Activated T-cell treated with anti-CD3 and anti-CD28 coated beads for 1 hour (primary cell): ENCODE measurements at regions not wholly inside any gene's neighbourhood (a gene's known extent, or its start where the extent isn't known, plus 50 kb on each side); places are given as distances from the start of the nearest gene placed in this dataset.

Source experiments
- DNase-seq: peaks from one replicate; pipeline ENCODE4 v3.0.0-alpha.2; 2020; ENCODE audit warnings: low read depth

GRCh38 chr20:52490711-52491430 is 299.3 kb upstream of the ZFP64 start:
- DNase-seq, result no peak

DNA sequence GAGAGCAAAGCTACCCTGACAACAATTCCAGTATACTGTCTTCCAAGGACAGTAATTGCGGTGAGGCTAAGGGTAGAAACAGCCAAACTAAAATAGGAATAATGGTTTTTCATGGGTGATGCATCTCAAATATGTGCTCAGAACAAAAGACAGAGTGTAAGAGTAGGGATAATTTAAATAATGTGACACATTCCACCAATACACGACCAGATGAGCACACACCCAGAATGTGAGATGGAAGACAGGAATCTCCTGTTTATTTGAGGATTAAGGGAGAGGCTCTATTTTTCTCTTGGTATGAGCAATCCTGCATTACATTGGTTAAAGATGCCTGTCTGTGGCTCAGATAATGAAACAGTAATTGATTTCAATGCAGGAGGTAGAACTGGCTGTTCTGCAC is 292.9 kb upstream of the ZFP64 start:
- no peak for DNase-seq

GRCh38 chr20:52483382-52483781 is 291.8 kb upstream of the ZFP64 start:
- no peak for DNase-seq

- DNase-seq, result no peak
Observed at GRCh38 chr20:52482044-52482443, 290.5 kb upstream of the ZFP64 start.

DNA sequence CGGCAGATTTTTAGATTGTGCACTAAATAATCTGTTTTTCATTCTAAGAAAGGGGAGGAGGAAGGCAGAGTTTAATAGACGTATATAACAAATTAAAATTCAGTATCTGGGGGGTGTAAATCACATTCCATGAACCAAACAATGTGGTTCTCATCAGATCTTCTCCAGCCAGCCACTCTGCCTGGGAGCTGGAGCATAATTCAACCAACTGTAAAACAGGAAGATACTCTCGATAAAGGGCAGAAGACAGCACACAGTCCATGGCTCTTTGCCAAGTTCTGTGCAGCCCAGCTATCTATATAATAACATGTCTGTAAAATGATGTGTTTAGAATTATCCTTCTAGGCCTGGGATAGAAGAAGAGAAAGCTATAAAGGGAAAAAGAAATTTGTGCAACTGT is 289.9 kb upstream of the ZFP64 start:
- DNase-seq, result no peak

GRCh38 chr20:52476074-52476750 is 284.6 kb upstream of the ZFP64 start:
- DNase-seq, result no peak

DNA sequence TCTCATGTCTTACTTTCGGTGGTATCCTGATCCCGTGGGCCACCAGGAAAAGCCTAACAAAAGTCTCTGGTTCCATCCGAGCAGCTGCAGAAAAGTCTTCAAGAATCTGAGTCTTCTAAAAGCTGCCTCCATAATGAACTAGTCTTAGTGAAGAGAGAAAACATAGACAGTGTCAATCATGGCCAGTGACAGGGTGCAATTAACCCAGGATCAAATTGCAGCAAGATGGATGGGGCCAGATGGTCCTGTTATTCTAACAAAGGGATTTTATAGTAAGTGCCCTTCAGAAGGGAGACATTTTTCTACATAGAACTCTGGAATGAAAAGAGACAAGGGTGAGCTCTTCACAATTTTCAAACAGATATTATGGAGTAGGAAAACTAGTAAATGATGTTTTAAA is 281.6 kb upstream of the ZFP64 start:
- DNase-seq, result no peak

DNA sequence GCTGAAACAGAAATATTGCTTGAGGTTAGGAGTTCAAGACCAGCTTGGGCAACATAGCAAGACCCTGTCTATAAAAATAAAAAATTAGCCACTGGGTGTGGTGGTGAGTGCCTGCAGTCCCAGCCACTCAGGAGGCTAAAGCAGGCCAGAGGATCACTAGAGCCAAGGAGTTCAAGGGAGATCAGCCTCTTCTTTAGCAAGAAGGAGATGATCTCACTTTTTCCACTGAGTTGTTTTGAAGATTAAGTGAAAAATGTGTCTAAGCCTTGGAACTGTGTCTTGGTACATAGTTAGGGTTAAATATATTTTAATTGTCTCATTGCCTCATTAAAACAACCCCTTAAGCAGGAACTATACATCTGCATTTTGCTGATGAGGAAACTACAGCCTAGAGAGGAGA is 279.0 kb upstream of the ZFP64 start:
- DNase-seq, result no peak

DNA sequence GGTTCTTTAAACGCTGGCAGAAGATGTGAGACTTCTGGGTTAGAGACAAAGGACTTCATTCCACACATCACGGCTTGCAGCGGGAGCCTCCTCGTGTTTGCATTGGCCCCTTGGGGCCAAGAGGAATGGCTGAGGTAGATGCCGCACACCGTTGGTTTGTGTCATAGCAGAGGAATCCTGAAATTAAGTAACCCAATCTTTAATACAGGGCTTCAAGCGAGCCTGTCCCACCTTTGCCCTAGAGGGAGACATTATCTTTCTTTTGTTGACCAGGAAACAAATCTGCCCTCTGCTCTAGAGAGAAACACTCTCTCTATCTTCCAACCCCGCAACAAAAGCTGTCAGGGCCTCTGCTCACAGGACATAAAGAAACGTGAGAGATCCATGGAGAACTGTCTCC is 277.5 kb upstream of the ZFP64 start:
- no peak for DNase-seq

DNA sequence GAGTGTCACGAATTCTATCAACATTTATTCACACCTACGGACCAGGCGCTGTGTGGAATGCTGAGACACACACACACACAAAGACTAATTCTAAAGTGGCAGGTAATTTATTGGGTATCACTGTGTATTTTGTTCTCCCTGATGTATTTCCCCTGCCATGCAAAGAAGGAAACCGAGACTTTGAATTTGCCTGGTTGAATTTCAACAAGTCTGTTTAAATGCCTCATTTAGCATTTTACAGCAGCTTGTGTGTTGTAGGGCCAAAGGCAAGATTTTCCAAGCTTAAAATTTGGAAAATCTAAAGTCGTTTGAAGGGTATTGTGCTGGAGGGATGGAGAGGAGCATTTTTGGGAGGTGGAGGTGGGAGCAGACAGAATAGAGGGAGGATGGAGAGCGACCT is 274.4 kb upstream of the ZFP64 start:
- DNase-seq, result no peak

DNA sequence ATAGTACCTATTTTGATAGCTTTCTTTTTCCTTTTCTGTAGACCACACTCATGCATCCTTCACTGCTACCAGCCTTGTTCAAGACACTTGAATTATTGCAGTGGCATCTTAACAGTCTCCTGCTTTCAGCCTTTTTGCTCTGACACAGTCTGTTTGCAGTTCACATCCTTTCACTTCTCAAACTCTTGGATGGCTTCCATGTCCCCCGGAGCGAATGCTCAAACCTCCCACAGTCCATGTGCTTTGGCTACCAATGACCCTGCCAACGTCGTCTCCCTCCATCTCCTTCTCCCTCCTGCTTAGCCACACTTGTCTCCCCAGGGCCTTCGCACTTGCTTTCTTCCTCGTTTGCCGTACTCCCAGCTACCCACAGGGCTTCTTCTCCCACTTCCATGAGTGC is 270.0 kb upstream of the ZFP64 start:
- DNase-seq, result no peak

GRCh38 chr20:52459150-52459549 is 267.6 kb upstream of the ZFP64 start:
- DNase-seq, result no peak

DNA sequence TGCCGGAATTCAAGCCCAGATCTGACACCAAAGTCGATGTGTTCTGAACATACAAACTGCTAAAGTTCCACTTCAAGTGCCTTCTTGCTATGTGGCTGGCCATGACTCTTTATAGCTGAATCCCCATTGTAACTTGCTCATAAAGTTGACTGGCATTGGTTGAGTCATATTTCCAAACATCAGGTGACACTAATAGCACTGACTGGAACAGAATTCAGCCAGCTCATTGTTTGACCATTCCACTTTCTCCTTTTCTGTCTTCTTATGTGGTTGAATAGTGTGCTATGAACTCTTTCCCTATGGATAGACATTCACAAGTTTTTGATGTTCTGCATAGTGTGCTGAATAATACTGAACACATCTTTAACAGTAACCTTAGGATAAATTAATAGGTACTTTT is 266.2 kb upstream of the ZFP64 start:
- no peak for DNase-seq

GRCh38 chr20:52454660-52455059 is 263.1 kb upstream of the ZFP64 start:
- no peak for DNase-seq

DNA sequence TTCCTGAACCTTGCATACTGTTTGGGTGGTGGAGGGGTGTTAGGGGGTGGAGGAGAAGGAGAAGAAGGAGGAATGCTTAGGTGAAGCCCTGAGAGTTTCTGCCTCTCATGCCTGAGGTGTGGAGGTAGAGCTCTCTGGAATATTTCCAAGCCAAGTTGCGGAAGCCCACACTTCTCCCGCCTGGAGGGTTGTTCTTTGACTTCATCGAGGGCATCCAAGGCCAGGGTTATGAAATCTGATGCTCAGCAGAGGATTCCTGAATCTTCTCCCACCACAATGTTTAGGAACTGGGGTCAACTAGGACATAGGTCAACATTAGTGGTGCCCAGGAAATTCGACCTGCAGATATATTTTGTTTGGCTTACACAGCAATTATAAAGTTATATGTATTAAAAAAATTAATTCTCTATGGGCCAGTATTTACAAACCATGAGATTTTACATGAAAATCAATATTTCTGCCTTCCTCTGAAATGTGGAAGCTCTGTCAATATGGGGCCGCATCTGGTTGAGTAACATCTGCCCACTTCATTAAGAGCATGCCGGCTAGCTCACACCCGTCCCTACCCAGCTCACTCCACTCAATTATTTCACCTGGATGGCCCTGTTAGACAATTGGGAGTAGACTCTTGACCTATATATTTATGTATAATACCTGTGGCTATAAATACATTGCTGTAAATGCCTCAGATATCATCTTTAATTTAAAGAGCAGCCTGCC is 257.1 kb upstream of the ZFP64 start:
- DNase-seq, result no peak

DNA sequence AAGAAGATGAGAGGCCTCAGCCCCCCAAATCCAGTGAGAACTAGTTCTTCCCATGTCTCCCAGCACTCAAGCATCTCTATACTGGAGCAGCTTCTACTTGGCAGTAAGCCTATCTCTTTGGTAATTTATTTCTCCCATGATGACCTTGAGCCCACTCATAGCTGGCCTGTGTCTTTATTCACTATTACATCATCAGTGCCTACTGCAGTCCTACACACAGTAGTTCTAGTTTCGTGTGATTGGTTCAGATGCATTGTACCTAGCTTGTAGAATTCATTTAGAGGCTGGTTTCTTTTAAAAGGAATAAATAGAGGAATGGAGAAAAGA is 255.6 kb upstream of the ZFP64 start:
- DNase-seq, result no peak

DNA sequence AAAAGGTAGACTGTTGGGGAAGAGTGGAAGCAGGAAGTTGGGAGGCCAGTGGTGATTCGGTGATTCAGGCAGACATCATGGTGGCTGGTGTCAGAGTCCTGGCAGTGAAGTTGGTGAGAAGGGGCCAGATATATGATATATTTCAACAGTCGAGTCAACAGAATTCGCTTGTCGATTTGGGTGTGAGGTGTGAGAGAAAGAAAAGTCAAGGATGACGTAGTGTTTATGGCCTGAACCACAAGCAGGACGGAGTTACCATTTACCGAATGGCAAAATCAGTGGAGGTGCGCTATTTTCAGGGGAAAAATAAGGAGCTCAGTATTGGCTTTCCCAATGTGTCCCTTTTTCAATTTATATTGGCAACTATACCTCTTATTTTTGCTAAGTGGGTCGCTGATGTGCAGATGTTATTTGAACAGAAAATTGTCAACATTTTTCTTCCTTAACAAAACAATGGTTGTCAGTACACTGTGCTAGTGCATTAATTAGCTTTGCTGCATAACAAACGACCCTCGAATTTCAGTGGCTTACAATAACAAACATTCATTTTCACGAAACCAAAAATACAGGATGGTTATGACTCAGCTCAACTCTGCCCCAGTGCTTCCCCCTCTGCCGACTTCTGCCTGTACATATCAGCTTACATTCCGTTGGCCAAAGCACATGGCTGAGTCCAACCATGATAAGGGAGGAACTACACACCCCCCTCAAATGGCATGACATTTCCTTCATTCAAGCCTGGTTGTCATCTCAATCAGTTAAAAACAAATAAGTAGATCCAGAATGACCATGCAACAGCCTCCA is 255.0 kb upstream of the ZFP64 start:
- no peak for DNase-seq

- no peak for DNase-seq
Observed at GRCh38 chr20:52444455-52444854, 252.9 kb upstream of the ZFP64 start.

- DNase-seq, result no peak
Observed at GRCh38 chr20:52443874-52444273, 252.3 kb upstream of the ZFP64 start.

GRCh38 chr20:52441710-52442109 is 250.1 kb upstream of the ZFP64 start:
- DNase-seq, result no peak

DNA sequence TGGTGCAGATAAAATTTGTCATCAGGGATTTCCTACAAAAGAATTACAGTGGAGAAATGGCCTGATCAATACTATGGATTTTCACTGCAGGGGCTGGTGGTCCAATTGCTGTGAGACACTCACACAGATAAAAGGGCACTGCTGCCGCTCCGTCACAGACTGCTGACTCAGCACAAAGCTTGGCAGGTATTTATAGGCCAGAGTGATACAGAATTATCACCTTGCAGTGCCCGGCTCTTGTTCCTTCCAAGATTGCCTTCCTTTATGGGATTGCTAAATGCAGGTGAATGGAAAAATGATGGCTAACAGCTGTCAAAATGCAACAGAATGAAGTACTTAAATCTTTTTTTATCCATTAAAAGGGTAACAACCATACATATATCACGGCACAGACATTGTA is 247.8 kb upstream of the ZFP64 start:
- no peak for DNase-seq

DNA sequence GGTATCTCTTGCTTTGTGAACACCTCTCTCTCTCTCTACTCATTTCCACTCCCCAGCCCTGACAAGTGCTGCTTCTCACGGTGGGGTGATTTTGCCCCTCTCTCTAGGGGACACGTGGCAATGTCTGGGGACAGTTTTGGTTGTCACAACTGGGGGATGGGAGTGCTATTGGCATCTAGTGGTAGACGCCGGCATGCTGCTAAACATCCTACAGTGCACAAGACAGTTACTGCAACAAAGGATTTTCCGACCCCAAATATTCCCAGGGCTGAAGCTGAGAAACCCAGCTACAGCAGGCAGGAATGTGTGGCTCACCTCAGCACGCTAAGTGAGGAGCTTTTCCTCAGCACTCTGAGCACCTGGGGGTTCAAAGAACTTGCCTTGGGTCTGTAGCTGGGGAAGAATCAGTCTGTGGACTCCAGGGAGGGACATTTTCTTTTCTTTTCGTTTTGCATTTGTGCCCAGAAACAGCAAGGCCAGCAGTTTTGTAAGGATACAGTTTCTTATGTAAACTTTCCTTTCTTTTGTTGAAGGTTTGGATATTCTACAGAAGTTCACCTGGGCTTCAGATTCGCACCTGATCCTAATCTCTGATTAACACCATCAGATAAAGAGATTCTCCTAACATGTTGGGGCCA is 246.9 kb upstream of the ZFP64 start:
- no peak for DNase-seq
